HCT116 (cell line): ENCODE measurements at regions not wholly inside any gene's neighbourhood (a gene's known extent, or its start where the extent isn't known, plus 50 kb on each side); places are given as distances from the start of the nearest gene placed in this dataset.

Source experiments
- ATAC-seq: fragments of 200-7000 bp; cut with Tn5 transposase; 2 replicates; pipeline ENCODE4 v1.9.1; 2020; ENCODE audit warnings: mild to moderate bottlenecking, moderate library complexity
- BruUV-seq: library from RNA; stranded (reverse); fragments of 400-500 nt; replicated peaks from 2 replicates; lab custom pipeline; 2021; lab: Mats Ljungman, UMichigan
- CTCF ChIA-PET: fragments of 300-600 bp; sonication (Branson Sonifier 250); formaldehyde crosslinking; loops from one replicate; lab custom pipeline; 2021; ENCODE audit warnings: antibody characterized with exemption; lab: Charles Lee
- POLR2A ChIA-PET: fragments of 300-600, 350-600 bp; sonication (Branson Sonifier 250); formaldehyde crosslinking; loops from one replicate; lab custom pipeline; 2021; ENCODE audit warnings: antibody characterized with exemption; lab: Charles Lee
- RAD21 ChIA-PET, 2 experiments: fragments of 300-600 bp; sonication (Branson Sonifier 250); formaldehyde crosslinking; loops; one replicate each; lab custom pipeline; 2023; ENCODE audit warnings: low total read pairs in 2 of 2; ENCODE audit not compliant: uncharacterized antibody in 2 of 2, unreplicated experiment in 2 of 2, low non-redundant PET in 1 of 2; lab: Charles Lee
- DNase-seq: peaks from one replicate; pipeline ENCODE4 v3.0.0-alpha.2; 2010; ENCODE audit warnings: low read depth, low spot score
- H2AFZ ChIP-seq: fragments of 200-600 bp; shearing (Covaris generic), sonication (generic); 2 replicates; pipeline ENCODE4 v1.6.1; 2017; ENCODE audit warnings: low read depth, mixed run types, mixed read lengths, antibody characterized with exemption, low read length; ENCODE audit not compliant: poor library complexity, severe bottlenecking
- H3K27ac ChIP-seq: 2 replicates; pipeline ENCODE4 v1.5.1; 2012; ENCODE audit warnings: low read depth, low read length
- H3K27me3 ChIP-seq: fragments of 200-600 bp; sonication (generic); 2 replicates; pipeline ENCODE4 v1.6.1; 2016; ENCODE audit warnings: mixed run types, low read length, mixed read lengths; ENCODE audit not compliant: insufficient read depth
- H3K36me3 ChIP-seq, 2 experiments: fragments of 200-500 bp in 1 of 2; fragments of 200-600 bp in 1 of 2; sonication (Bioruptor generic) in 1 of 2; sonication (generic) in 1 of 2; 2 replicates each; pipeline versions ENCODE4 v1.5.1 to v1.6.1; 2014 to 2016; ENCODE audit warnings: low read length in 2 of 2, inconsistent platforms in 1 of 2, mixed read lengths in 1 of 2, mixed run types in 1 of 2; ENCODE audit not compliant: insufficient read depth in 2 of 2, control insufficient read depth in 1 of 2
- H3K4me1 ChIP-seq, 2 experiments: fragments of 200-600 bp in 1 of 2; sonication (generic) in 1 of 2; 2 replicates each; pipeline versions ENCODE4 v1.5.1 to v1.6.1; 2012 to 2017; ENCODE audit warnings: low read length in 2 of 2, inconsistent platforms in 1 of 2, mild to moderate bottlenecking in 1 of 2, mixed read lengths in 1 of 2, mixed run types in 1 of 2, moderate library complexity in 1 of 2; ENCODE audit not compliant: insufficient read depth in 2 of 2, control insufficient read depth in 1 of 2
- H3K4me2 ChIP-seq: fragments of 200-600 bp; sonication (generic); 2 replicates; pipeline ENCODE4 v1.6.1; 2017; ENCODE audit warnings: mixed run types, low read length, mixed read lengths
- H3K4me3 ChIP-seq, 2 experiments: fragments of 200-600 bp in 1 of 2; sonication (generic) in 1 of 2; replicated peaks in 1 of 2; 2 replicates each; pipeline ENCODE4 v1.5.1; 2011 to 2016; ENCODE audit warnings: low read length in 2 of 2, control low read depth in 1 of 2, low read depth in 1 of 2, mild to moderate bottlenecking in 1 of 2, mixed read lengths in 1 of 2, mixed run types in 1 of 2
- H3K79me2 ChIP-seq: fragments of 200-600 bp; sonication (generic); 2 replicates; pipeline ENCODE4 v1.6.1; 2017; ENCODE audit warnings: mild to moderate bottlenecking, mixed run types, low read length, moderate library complexity, mixed read lengths; ENCODE audit not compliant: insufficient read depth
- H3K9ac ChIP-seq: fragments of 200-600 bp; sonication (generic); 2 replicates; pipeline ENCODE4 v1.6.1; 2016; ENCODE audit warnings: low read length, mixed read lengths
- H3K9me2 ChIP-seq: fragments of 200-600 bp; sonication (generic), shearing (Covaris generic); 2 replicates; pipeline ENCODE4 v1.6.1; 2017; ENCODE audit warnings: mixed run types, mild to moderate bottlenecking, moderate library complexity; ENCODE audit not compliant: insufficient read depth
- H3K9me3 ChIP-seq, 2 experiments: fragments of 200-500 bp in 1 of 2; fragments of 200-600 bp in 1 of 2; sonication (Bioruptor generic) in 1 of 2; sonication (generic) in 1 of 2; 2 replicates each; pipeline ENCODE4 v1.6.1; 2014 to 2017; ENCODE audit warnings: low read length in 2 of 2, mixed read lengths in 2 of 2, inconsistent platforms in 1 of 2, low read depth in 1 of 2, mild to moderate bottlenecking in 1 of 2, mixed run types in 1 of 2, moderate library complexity in 1 of 2; ENCODE audit not compliant: control insufficient read depth in 1 of 2, insufficient read depth in 1 of 2
- H4K20me1 ChIP-seq: fragments of 200-600 bp; sonication (generic), shearing (Covaris generic); 2 replicates; pipeline ENCODE4 v1.6.1; 2017; ENCODE audit warnings: mixed run types, mild to moderate bottlenecking, moderate library complexity; ENCODE audit not compliant: insufficient read depth
- EZH2 ChIP-seq: fragments of 200-600 bp; sonication (generic); IDR thresholded peaks from 2 replicates; pipeline ENCODE4 v1.6.1; 2017; ENCODE audit warnings: antibody characterized with exemption, mixed run types
- EZH2phosphoT487 ChIP-seq: fragments of 200-600 bp; IDR thresholded peaks from 2 replicates; pipeline ENCODE4 v1.6.1; 2018; ENCODE audit warnings: antibody characterized with exemption, borderline replicate concordance
- JUND ChIP-seq: IDR thresholded peaks from 2 replicates; pipeline ENCODE4 v1.6.1; 2012
- RAD21 ChIP-seq: IDR thresholded peaks from 2 replicates; pipeline ENCODE4 v1.6.1; 2012; ENCODE audit warnings: low read depth, mild to moderate bottlenecking
- SIN3A ChIP-seq: IDR thresholded peaks from 2 replicates; pipeline ENCODE4 v1.6.1; 2012; ENCODE audit warnings: low read depth
- SRF ChIP-seq: IDR thresholded peaks from 2 replicates; pipeline ENCODE4 v1.6.1; 2012; ENCODE audit warnings: low read depth
- YY1 ChIP-seq: IDR thresholded peaks from 2 replicates; pipeline ENCODE4 v1.6.1; 2011; ENCODE audit warnings: low read length, low read depth, moderate library complexity, mild to moderate bottlenecking; ENCODE audit not compliant: insufficient replicate concordance; ENCODE audit errors: extremely low read depth
- intact Hi-C: fragments of 100-400 bp; cut with micrococcal nuclease; formaldehyde crosslinking; loops from 2 replicates; pipeline ENCODE4 v1.10.0; 2022
- TF ChIP-seq, protein P1 (sequence below): IDR thresholded peaks from 2 replicates; pipeline ENCODE4 v1.6.1; 2012; ENCODE audit warnings: low read depth

DNA sequence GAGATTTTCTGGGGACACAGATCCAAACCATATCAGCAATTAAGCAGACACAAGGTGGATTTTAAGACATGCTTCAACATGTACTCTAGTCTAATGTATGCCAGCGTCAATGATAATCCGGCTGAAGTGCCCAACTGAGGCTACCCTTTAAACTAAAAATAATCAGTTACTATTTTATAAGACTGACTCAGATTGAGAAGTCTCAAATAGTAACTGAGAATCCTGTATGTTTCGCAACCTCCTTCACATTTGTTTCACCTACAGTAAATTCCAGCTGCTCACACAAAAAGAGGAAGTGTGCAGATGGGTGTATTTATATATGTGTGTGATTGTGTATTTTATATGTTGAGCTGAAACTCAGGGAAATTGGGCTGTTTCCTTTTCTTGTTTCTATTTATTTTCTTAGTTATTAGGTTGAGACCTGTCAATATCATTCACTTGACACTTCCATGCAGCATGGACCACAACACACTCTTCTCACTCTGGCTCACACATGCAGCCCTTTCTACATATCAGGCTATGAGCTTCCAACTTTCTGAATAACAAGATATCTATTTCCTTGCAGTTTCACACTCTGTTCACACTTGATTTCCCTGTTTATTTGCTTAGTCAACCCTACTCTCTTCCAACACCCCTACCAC lies 1224.9 kb upstream of the TMEM132C start:
- no peak overlapping the region for H3K4me3 ChIP-seq
- RAD21 ChIA-PET, result no interaction called here
- ATAC-seq, result no peak

More for the DNA sequence above, 1224.9 kb upstream of the TMEM132C start:
- no TSS peak for BruUV-seq
- Histone ChIP-seq H3K4me2 (no peak overlapping the region), H3K27ac (no peak overlapping the region), H3K9me3 (no peaks in the 10 kb centered on the region), H2AFZ (no peak overlapping the region), H3K9ac (no peak overlapping the region), H3K27me3 (no peaks in the 10 kb centered on the region), H3K79me2 (no peaks in the 10 kb centered on the region), H4K20me1 (no peaks in the 10 kb centered on the region), H3K36me3 (no peaks in the 10 kb centered on the region), H3K4me1 (peaks cover 0 to 8% of the 10 kb centered on the region in 2 experiments; a peak in 1 of 4 replicates), H3K9me2 (no peaks in the 10 kb centered on the region)
- intact Hi-C loops, result no loop called here
- ChIA-PET POLR2A (no interaction called here), CTCF (no interaction called here)
- no peak for DNase-seq
- TF ChIP-seq YY1, result no peak
- TF ChIP-seq EZH2phosphoT487, result no peak
- TF ChIP-seq SIN3A, result no peak
- TF ChIP-seq SRF, result no peak
- TF ChIP-seq, protein P1, sequence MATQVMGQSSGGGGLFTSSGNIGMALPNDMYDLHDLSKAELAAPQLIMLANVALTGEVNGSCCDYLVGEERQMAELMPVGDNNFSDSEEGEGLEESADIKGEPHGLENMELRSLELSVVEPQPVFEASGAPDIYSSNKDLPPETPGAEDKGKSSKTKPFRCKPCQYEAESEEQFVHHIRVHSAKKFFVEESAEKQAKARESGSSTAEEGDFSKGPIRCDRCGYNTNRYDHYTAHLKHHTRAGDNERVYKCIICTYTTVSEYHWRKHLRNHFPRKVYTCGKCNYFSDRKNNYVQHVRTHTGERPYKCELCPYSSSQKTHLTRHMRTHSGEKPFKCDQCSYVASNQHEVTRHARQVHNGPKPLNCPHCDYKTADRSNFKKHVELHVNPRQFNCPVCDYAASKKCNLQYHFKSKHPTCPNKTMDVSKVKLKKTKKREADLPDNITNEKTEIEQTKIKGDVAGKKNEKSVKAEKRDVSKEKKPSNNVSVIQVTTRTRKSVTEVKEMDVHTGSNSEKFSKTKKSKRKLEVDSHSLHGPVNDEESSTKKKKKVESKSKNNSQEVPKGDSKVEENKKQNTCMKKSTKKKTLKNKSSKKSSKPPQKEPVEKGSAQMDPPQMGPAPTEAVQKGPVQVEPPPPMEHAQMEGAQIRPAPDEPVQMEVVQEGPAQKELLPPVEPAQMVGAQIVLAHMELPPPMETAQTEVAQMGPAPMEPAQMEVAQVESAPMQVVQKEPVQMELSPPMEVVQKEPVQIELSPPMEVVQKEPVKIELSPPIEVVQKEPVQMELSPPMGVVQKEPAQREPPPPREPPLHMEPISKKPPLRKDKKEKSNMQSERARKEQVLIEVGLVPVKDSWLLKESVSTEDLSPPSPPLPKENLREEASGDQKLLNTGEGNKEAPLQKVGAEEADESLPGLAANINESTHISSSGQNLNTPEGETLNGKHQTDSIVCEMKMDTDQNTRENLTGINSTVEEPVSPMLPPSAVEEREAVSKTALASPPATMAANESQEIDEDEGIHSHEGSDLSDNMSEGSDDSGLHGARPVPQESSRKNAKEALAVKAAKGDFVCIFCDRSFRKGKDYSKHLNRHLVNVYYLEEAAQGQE, result no peak
- TF ChIP-seq RAD21, result no peak
- TF ChIP-seq EZH2, result no peak
- no peak for TF ChIP-seq JUND
